HG02571 (cell line): ENCODE measurements at regions not wholly inside any gene's neighbourhood (a gene's known extent, or its start where the extent isn't known, plus 50 kb on each side); places are given as distances from the start of the nearest gene placed in this dataset.
"Not testable (repeated sequence)": the region's sequence is repeated elsewhere in the genome, so short reads cannot be mapped to it uniquely, and the experiment has no call there.

Experiments
- ATAC-seq: cut with Tn5 transposase; IDR thresholded peaks from one replicate; pipeline ENCODE4 v1.9.1; 2021; ENCODE audit warnings: mild to moderate bottlenecking, moderate library complexity; ENCODE audit not compliant: unreplicated experiment

DNA sequence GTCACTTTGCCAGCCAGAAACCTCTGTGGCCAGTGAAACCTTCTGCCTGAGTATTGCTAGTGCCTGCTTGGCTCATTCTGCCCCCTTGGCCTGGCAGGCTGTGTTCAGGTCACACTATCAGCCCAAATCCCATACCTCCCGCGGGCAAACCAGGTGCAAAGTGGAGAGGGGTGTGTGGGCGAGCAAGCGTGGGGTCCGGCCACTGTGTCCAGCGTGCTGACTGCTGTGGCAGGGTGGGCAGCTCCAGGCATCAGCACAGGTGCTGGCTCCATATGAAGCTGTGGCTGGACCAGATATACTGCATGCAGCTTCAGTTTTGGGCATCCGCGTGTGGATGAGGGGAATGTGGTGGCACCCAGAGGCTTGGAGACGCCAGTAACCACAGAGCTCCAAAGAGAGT lies 576.5 kb upstream of the EDIL3 start:
- no peak for ATAC-seq

DNA sequence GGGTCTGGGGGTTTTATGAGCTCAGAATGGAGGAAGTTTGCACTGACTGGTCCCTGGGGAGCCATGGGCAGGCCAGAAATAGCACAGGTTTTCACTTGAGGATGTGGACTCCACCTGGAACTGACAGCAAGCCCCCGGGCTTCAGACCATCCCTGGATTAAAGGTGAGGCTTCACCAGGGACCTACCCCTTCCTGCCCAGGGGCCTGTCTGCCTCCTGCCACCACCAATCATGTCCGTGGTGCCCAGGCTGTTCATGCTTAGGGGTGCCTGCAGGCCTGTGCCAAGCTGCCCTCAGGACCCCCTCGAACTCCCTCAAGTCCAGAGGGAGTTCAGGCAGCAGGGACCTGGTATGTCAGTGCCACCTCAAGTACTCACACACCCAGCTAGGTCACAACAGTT lies 577.2 kb upstream of the EDIL3 start:
- ATAC-seq, result no peak

GRCh38 chr5:84983093-84983492 lies 598.4 kb upstream of the EDIL3 start:
- ATAC-seq, result no peak

- no peak for ATAC-seq
Observed at GRCh38 chr5:84985148-84985547, 600.5 kb upstream of the EDIL3 start.

GRCh38 chr5:84986688-84987087 lies 602.0 kb upstream of the EDIL3 start:
- ATAC-seq, result no peak

- ATAC-seq, result no peak
Observed at GRCh38 chr5:85000671-85001070, 616.0 kb upstream of the EDIL3 start.

DNA sequence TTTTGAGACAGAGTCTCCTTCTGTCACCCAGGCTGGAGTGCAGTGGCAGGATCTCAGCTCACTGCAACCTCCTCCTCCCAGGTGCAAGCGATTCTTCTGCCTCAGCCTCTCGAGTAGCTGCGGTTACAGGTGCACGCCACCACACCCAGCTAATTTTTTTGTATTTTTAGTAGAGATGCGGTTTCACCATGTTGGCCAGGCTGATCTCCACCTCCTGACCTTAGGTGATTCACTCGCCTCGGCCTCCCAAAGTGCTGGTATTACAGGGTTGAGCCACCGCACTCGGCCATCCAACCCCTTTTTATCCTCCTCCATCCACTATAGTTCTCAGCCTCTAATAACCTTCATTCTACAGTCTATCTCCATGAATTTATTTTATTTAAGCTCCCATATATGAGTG lies 617.3 kb upstream of the EDIL3 start:
- ATAC-seq, result not testable (repeated sequence)

GRCh38 chr5:85010014-85010562 lies 625.4 kb upstream of the EDIL3 start:
- ATAC-seq, result no peak

GRCh38 chr5:85017261-85017660 lies 632.6 kb upstream of the EDIL3 start:
- no peak for ATAC-seq

GRCh38 chr5:85030316-85031084 lies 645.8 kb upstream of the EDIL3 start:
- ATAC-seq, result no peak

GRCh38 chr5:85049020-85049419 lies 664.3 kb upstream of the EDIL3 start:
- no peak for ATAC-seq

DNA sequence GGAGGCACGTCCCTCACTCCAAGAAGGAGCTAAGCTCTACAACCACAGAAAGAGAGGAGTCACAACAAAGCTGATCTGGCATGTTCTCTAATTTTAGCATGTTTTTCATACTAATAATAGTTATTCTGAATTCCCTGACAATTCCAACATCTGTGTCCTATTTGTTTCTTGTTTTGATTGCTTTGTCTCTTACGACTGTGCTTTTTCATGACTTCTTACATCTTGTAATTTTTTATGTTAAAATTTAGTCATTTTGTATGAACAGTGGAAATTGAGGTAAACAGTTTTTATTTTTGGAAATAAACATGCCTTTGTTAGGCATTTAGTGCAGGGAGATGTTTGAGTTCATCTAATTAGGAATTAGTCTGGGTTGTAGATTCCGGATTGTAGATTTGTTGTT lies 668.1 kb upstream of the EDIL3 start:
- no peak for ATAC-seq

DNA sequence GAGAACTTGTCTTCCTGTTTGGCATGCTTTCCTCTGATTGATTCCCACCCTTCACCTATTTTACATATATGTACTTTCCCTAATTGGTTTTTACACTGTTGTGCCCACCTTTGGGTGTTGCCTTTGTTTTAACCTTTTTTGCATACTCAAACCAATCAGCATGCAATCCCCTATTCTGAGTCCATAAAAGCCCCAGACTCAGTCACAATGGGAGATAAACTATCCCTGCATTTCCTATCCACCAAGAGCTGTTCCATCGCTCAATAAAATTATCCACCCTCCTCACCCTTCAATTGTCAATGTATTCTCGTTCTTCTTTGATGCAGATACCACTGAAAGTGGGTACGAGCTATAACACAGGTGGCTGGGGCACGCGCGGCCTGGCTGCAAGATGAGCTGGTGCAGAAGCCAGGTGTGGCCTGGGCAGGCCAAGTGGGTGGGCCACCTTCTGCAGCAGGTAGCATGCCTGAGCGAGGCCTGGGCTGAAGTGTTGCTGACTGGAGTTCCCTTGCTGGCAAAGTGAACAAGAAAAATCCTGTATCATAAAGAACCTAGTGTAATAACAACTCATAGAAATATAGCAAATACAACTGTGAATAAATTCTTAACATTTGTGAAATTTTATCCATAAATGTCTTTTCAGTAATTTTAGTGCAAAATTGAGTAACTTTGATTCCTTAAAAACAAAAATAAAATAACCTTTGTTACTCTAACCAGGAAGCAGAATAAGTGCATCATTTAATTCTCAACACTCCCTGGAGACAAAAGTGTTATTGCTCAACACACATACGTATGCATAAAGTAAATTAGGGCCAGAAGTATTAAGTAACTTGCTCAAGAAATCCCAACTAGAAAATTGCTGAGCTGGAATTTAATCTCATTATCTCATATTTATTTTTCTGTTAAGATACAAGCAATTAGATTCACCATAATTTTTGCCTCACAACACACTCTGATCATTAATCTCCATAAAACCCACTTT lies 685.3 kb upstream of the EDIL3 start:
- no peak for ATAC-seq

DNA sequence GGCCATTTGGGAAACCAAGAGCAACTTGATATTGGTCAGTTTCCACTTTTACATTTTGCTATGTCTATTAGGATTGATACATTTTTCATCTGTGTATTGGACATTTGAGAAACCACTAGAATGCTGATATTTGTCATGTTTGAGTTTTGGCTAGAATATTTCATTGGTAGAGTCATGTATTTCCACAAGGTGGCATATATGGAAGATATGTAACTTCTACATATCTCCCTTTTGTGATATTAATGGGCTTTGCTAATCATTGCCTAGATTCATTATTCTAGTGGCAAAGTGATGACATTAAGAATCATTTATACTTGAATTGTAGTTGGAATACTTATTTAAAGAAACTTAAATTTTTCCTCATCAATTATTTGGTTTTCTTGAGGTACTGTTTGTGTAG lies 692.9 kb upstream of the EDIL3 start:
- no peak for ATAC-seq

DNA sequence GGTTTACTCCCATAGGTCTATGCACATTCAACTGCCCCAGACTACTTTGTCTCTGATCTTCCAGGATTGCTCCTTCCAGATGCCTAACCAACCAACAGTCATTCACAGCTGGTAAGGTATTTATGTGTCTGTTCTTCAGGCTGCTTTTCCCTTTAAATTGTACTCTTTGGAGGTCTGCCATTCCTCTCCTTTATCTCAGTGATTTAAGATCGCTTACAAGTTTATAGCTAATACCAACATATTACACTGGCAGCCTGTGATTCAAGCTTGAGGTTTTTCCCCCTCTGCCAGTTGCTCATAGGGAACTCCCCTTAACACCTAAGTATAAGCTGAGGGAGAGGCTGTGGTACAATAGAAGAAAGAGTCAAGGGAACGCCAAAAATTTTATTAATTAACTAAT lies 711.7 kb upstream of the EDIL3 start:
- ATAC-seq, result no peak

DNA sequence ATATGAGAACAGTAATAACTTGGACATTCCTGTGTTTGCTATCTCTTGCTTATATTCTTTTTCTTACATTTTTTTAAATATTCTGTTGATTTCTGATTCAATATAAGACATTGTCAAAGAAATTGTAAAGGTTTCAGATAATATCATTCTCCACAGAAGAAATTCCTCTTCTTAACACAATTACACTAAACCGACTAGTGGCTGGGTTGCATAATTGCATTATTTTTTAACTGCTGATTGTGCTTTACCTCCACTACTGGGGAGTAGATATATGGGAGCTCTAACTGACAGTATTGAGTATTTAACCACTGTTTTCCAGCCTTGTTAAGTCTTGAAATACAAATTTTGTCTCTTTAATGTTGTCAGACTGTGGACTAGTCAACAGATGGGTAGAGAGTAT lies 723.8 kb upstream of the EDIL3 start:
- no peak for ATAC-seq

- no peak for ATAC-seq
Observed at GRCh38 chr5:85109616-85110015, 724.9 kb upstream of the EDIL3 start.

GRCh38 chr5:85132269-85132668 lies 747.6 kb upstream of the EDIL3 start:
- no peak for ATAC-seq

DNA sequence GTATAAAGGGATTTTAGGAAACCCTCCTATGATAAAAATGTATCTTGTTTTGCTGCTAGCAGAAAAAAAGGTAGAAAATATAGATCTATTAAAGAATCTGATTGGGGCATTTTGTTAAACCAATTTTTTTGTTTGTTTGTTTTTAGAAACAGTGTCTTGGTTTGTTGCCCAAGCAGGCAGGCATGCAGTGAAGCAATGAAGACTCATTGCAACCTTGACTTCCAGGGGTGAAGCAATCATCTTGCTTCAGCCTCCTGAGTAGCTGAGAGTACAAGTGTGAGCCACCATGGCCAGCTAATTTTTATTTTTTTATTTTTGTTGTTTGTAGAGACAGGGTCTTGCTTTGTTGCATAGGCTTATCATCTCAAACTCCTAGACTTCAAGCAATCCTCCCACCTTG lies 755.8 kb upstream of the EDIL3 start:
- no peak for ATAC-seq

- no peak for ATAC-seq
Observed at GRCh38 chr5:85143138-85143537, 758.5 kb upstream of the EDIL3 start.

GRCh38 chr5:85148701-85149100 lies 764.0 kb upstream of the EDIL3 start:
- ATAC-seq, result no peak

DNA sequence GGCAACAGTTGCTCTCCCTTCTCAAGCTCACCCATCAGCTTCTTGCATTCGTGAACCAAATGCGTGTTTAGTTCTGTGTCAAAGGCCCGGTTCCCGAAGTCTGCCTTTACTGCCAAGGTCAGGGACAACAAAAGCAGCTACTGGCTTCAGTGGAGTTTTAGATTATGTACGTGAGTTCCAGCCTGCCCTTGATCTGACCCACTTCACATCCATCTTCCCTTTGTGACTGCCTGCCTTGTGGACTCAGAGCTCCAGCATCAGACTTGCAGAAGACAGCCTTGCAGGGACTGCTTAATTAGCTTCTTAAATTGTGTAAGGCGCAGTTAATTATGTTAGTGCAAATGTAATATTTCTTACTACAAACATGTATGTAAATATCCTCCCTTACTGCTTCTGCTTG lies 774.7 kb upstream of the EDIL3 start:
- ATAC-seq, result no peak
